ENCODE measurements at regions not wholly inside any gene's neighbourhood (a gene's known extent, or its start where the extent isn't known, plus 50 kb on each side); places are given as distances from the start of the nearest gene placed in this dataset.
"Not testable (repeated sequence)": the region's sequence is repeated elsewhere in the genome, so short reads cannot be mapped to it uniquely, and the experiment has no call there.

GRCh38 chr18:78431606-78432005 is 548.0 kb upstream of the SALL3 start:
- DNase-seq: no peak

- no peak for DNase-seq
Measured at GRCh38 chr18:78433562-78433961, 546.1 kb upstream of the SALL3 start.

- DNase-seq: no peak
Measured at GRCh38 chr18:78436110-78436509, 543.5 kb upstream of the SALL3 start.

GRCh38 chr18:78438235-78438634 is 541.4 kb upstream of the SALL3 start:
- not testable (repeated sequence) for DNase-seq

- no peak for DNase-seq
Measured at GRCh38 chr18:78445880-78446279, 533.7 kb upstream of the SALL3 start.

- peak in 1 of 58 donors; percentile 11 for DNase-seq
Measured at GRCh38 chr18:78447211-78447610, 532.4 kb upstream of the SALL3 start.

GRCh38 chr18:78448106-78448505 is 531.5 kb upstream of the SALL3 start:
- DNase-seq: no peak

GRCh38 chr18:78448591-78448990 is 531.0 kb upstream of the SALL3 start:
- no peak for DNase-seq

- DNase-seq: no peak
Measured at GRCh38 chr18:78454221-78454620, 525.4 kb upstream of the SALL3 start.

- DNase-seq: no peak
Measured at GRCh38 chr18:78455386-78455785, 524.2 kb upstream of the SALL3 start.

- DNase-seq: no peak
Measured at GRCh38 chr18:78457011-78457410, 522.6 kb upstream of the SALL3 start.

GRCh38 chr18:78457731-78458130 is 521.9 kb upstream of the SALL3 start:
- no peak for DNase-seq

- DNase-seq: no peak
Measured at GRCh38 chr18:78458356-78458755, 521.3 kb upstream of the SALL3 start.

GRCh38 chr18:78459668-78460067 is 520.0 kb upstream of the SALL3 start:
- no peak for DNase-seq

GRCh38 chr18:78460558-78460957 is 519.1 kb upstream of the SALL3 start:
- no peak for DNase-seq

GRCh38 chr18:78473563-78473962 is 506.1 kb upstream of the SALL3 start:
- no peak for DNase-seq

GRCh38 chr18:78477840-78478239 is 501.8 kb upstream of the SALL3 start:
- DNase-seq: no peak

- DNase-seq: no peak
Measured at GRCh38 chr18:78479443-78479842, 500.2 kb upstream of the SALL3 start.

GRCh38 chr18:78480262-78481054 is 499.2 kb upstream of the SALL3 start:
- no peak for DNase-seq

- no peak for DNase-seq
Measured at GRCh38 chr18:78482378-78482777, 497.2 kb upstream of the SALL3 start.

GRCh38 chr18:78487649-78488048 is 492.0 kb upstream of the SALL3 start:
- no peak for DNase-seq

GRCh38 chr18:78492064-78492812 is 487.4 kb upstream of the SALL3 start:
- no peak for DNase-seq

- no peak for DNase-seq
Measured at GRCh38 chr18:78492813-78493371, 486.7 kb upstream of the SALL3 start.
